ENCODE measurements at regions not wholly inside any gene's neighbourhood (a gene's known extent, or its start where the extent isn't known, plus 50 kb on each side); places are given as distances from the start of the nearest gene placed in this dataset.
A peak's percentile ranks its signal among the peaks of the same experiment; 100 is the strongest.

DNA sequence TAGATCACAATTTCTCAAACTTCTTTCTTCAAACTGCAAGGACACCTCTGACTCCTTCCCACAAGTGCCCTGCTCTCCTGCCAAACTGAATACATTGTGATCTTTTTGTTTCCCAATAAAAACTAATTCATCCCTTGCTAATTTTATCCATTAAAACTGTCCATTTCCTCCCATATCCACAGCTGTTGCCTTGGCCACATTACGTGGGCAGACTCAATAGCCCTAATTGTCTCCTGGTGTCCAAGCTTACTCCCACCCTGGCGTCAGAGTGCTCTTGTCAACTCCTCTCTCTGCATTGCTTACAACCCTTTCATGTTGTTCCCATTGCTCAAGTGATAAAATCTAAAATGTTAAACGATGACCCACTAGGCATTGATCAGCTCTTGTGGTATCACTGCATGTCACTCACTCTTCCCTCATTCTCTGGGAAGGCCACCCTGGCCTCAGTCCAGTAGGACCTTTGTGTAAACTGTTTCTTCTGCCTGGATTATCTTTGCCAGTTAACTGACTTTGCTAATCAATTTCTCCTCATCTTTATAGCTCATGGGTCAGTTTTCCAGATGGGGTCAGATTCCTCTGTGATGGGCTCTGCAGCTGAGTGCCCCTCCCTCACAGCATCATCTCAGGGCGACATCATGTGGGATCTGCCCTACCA lies 525.0 kb downstream of the SLC4A3 start:
- TF ChIP-seq, protein P1, sequence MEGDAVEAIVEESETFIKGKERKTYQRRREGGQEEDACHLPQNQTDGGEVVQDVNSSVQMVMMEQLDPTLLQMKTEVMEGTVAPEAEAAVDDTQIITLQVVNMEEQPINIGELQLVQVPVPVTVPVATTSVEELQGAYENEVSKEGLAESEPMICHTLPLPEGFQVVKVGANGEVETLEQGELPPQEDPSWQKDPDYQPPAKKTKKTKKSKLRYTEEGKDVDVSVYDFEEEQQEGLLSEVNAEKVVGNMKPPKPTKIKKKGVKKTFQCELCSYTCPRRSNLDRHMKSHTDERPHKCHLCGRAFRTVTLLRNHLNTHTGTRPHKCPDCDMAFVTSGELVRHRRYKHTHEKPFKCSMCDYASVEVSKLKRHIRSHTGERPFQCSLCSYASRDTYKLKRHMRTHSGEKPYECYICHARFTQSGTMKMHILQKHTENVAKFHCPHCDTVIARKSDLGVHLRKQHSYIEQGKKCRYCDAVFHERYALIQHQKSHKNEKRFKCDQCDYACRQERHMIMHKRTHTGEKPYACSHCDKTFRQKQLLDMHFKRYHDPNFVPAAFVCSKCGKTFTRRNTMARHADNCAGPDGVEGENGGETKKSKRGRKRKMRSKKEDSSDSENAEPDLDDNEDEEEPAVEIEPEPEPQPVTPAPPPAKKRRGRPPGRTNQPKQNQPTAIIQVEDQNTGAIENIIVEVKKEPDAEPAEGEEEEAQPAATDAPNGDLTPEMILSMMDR (IDR thresholded peaks at IDR 0.05; ENCODE audit: insufficient read depth, low read depth, low read length): no peak
- no peaks in the 10 kb centered on the region for H3K27me3 ChIP-seq (ENCODE audit: control insufficient read depth, insufficient read depth, low read length)
- H3K36me3 ChIP-seq (ENCODE audit: control insufficient read depth, insufficient read depth, low read length): no peaks in the 10 kb centered on the region
- H3K4me3 ChIP-seq (ENCODE audit: low read depth, low read length): no peak overlapping the region
- CTCF ChIA-PET: no interaction called here
- POLR2A ChIA-PET: interaction anchor here (0.6 kb wide), 1 partner anchor 15 kb away, joined by 3 read pairs; no protein-coding TSS in a partner anchor
- no peak for DNase-seq (ENCODE audit: low read depth)

DNA sequence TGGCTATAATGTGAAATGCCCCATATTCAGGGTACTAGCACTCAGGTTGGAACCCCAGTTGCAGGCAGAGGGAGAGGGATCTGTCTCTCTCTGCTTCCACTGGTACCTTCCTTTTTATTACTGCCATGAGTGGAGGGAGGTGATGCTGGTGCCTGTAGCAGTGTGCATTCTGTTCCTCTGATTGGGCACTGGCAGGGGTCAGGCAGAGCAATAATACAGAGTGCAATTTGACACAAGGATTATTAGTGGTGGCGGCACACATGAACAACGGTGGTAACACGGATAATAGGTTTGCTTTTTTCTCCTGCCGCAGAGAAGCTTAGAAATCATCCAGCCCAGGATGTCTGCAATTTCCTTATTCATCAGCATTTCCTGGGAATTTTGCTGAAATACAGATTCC lies 525.7 kb downstream of the SLC4A3 start:
- Histone ChIP-seq H3K4me3 (ENCODE audit: low read depth, low read length) (no peak overlapping the region), H3K27me3 (ENCODE audit: control insufficient read depth, insufficient read depth, low read length) (no peaks in the 10 kb centered on the region), H3K36me3 (ENCODE audit: control insufficient read depth, insufficient read depth, low read length) (no peaks in the 10 kb centered on the region)
- CTCF ChIA-PET: no interaction called here
- DNase-seq (ENCODE audit: low read depth): no peak
- TF ChIP-seq, protein P1 (IDR thresholded peaks at IDR 0.05; ENCODE audit: insufficient read depth, low read depth, low read length): no peak
- POLR2A ChIA-PET: no interaction called here

DNA sequence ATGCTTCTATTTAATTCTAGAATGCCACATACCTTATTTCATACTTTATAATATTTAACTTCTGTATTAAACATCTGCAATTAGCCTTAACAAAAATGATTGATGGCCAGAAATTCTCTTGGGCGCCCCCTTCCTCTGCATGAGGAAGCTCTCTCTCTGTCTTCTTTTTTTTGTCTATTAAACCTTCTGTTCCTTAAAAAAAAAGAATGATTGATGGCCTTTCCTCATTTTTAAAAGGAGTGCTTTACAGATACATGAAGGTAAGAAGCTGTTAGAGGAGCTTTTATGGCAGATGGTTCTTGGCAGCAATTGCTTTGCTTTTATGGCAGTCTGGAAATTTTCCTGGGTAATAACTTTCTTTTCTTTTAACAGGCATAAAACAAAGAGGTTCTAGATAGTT lies 526.9 kb downstream of the SLC4A3 start:
- TF ChIP-seq, protein P1 (IDR thresholded peaks at IDR 0.05; ENCODE audit: insufficient read depth, low read depth, low read length): peak; percentile 17; the same call in 1 of the 2 replicates
- no peak overlapping the region for H3K4me3 ChIP-seq (ENCODE audit: low read depth, low read length)
- no peak for DNase-seq (ENCODE audit: low read depth)
- ChIA-PET CTCF (interaction anchor here (0.6 to 1.7 kb wide), 3 partner anchors 9 to 1169 kb away, joined by 3 to 4 read pairs (median 3); no protein-coding TSS in a partner anchor), POLR2A (no interaction called here)
- H3K27me3 ChIP-seq (ENCODE audit: control insufficient read depth, insufficient read depth, low read length): no peaks in the 10 kb centered on the region
- no peaks in the 10 kb centered on the region for H3K36me3 ChIP-seq (ENCODE audit: control insufficient read depth, insufficient read depth, low read length)

- ChIA-PET POLR2A (no interaction called here), CTCF (interaction anchor here (1.0 to 1.3 kb wide), 2 partner anchors 10 to 13 kb away, joined by 3 to 4 read pairs; no protein-coding TSS in a partner anchor)
- Histone ChIP-seq H3K36me3 (ENCODE audit: control insufficient read depth, insufficient read depth, low read length) (no peaks in the 10 kb centered on the region), H3K4me3 (ENCODE audit: low read depth, low read length) (no peak overlapping the region), H3K27me3 (ENCODE audit: control insufficient read depth, insufficient read depth, low read length) (no peaks in the 10 kb centered on the region)
- no peak for DNase-seq (ENCODE audit: low read depth)
- TF ChIP-seq, protein P1 (IDR thresholded peaks at IDR 0.05; ENCODE audit: insufficient read depth, low read depth, low read length): no peak
These were observed 529.9 kb downstream of the SLC4A3 start for GRCh38 chr2:220157312-220157711.

GRCh38 chr2:220159738-220160137 lies 532.3 kb downstream of the SLC4A3 start:
- Histone ChIP-seq H3K27me3 (ENCODE audit: control insufficient read depth, insufficient read depth, low read length) (no peaks in the 10 kb centered on the region), H3K36me3 (ENCODE audit: control insufficient read depth, insufficient read depth, low read length) (no peaks in the 10 kb centered on the region), H3K4me3 (ENCODE audit: low read depth, low read length) (no peak overlapping the region)
- no peak for DNase-seq (ENCODE audit: low read depth)
- ChIA-PET CTCF (no interaction called here), POLR2A (no interaction called here)
- TF ChIP-seq, protein P1 (IDR thresholded peaks at IDR 0.05; ENCODE audit: insufficient read depth, low read depth, low read length): no peak
